ENCODE measurements at regions not wholly inside any gene's neighbourhood (a gene's known extent, or its start where the extent isn't known, plus 50 kb on each side); places are given as distances from the start of the nearest gene placed in this dataset.

GRCh38 chr18:46362533-46362932, 258.3 kb downstream of the HAUS1 start:
- FAIRE-seq = no peak

GRCh38 chr18:46364048-46364447, 259.9 kb downstream of the HAUS1 start:
- FAIRE-seq (no peak), DNase-seq (ENCODE audit: low read depth) (no peak)
- no peaks in the 10 kb centered on the region for H3K36me3 ChIP-seq (ENCODE audit: control insufficient read depth, insufficient read depth, low read length)
- H3K4me3 ChIP-seq (ENCODE audit: low read depth, low read length) = no peak overlapping the region
- no peaks in the 10 kb centered on the region for H3K27me3 ChIP-seq (ENCODE audit: control insufficient read depth, insufficient read depth, low read length)
- no peak for TF ChIP-seq CTCF (IDR thresholded peaks at IDR 0.05; ENCODE audit: insufficient read depth, low read length, severe bottlenecking)

More at GRCh38 chr18:46362533-46362932, 258.3 kb downstream of the HAUS1 start:
- DNase-seq (ENCODE audit: low read depth) = no peak
- Histone ChIP-seq H3K27me3 (ENCODE audit: control insufficient read depth, insufficient read depth, low read length) (no peaks in the 10 kb centered on the region), H3K36me3 (ENCODE audit: control insufficient read depth, insufficient read depth, low read length) (no peaks in the 10 kb centered on the region), H3K4me3 (ENCODE audit: low read depth, low read length) (no peak overlapping the region)
- no peak for TF ChIP-seq CTCF (IDR thresholded peaks at IDR 0.05; ENCODE audit: insufficient read depth, low read length, severe bottlenecking)

GRCh38 chr18:46366201-46366600, 262.0 kb downstream of the HAUS1 start:
- DNase-seq (ENCODE audit: low read depth) (no peak), FAIRE-seq (no peak)
- Histone ChIP-seq H3K27me3 (ENCODE audit: control insufficient read depth, insufficient read depth, low read length) (no peaks in the 10 kb centered on the region), H3K4me3 (ENCODE audit: low read depth, low read length) (no peak overlapping the region), H3K36me3 (ENCODE audit: control insufficient read depth, insufficient read depth, low read length) (no peaks in the 10 kb centered on the region)
- TF ChIP-seq CTCF (IDR thresholded peaks at IDR 0.05; ENCODE audit: insufficient read depth, low read length, severe bottlenecking) = no peak

GRCh38 chr18:46366751-46367376, 262.7 kb downstream of the HAUS1 start:
- no peak for TF ChIP-seq CTCF (IDR thresholded peaks at IDR 0.05; ENCODE audit: insufficient read depth, low read length, severe bottlenecking)
- Histone ChIP-seq H3K36me3 (ENCODE audit: control insufficient read depth, insufficient read depth, low read length) (no peaks in the 10 kb centered on the region), H3K4me3 (ENCODE audit: low read depth, low read length) (no peak overlapping the region), H3K27me3 (ENCODE audit: control insufficient read depth, insufficient read depth, low read length) (no peaks in the 10 kb centered on the region)
- FAIRE-seq (peak; percentile 23), DNase-seq (ENCODE audit: low read depth) (peak; percentile 20)

GRCh38 chr18:46369323-46369722, 265.1 kb downstream of the HAUS1 start:
- H3K36me3 ChIP-seq (ENCODE audit: control insufficient read depth, insufficient read depth, low read length) = no peaks in the 10 kb centered on the region
- TF ChIP-seq CTCF (IDR thresholded peaks at IDR 0.05; ENCODE audit: insufficient read depth, low read length, severe bottlenecking) = no peak
- H3K4me3 ChIP-seq (ENCODE audit: low read depth, low read length) = no peak overlapping the region
- FAIRE-seq (no peak), DNase-seq (ENCODE audit: low read depth) (no peak)
- H3K27me3 ChIP-seq (ENCODE audit: control insufficient read depth, insufficient read depth, low read length) = no peaks in the 10 kb centered on the region

- H3K4me3 ChIP-seq (ENCODE audit: low read depth, low read length) = no peak overlapping the region
- FAIRE-seq (no peak), DNase-seq (ENCODE audit: low read depth) (no peak)
- no peaks in the 10 kb centered on the region for H3K27me3 ChIP-seq (ENCODE audit: control insufficient read depth, insufficient read depth, low read length)
- H3K36me3 ChIP-seq (ENCODE audit: control insufficient read depth, insufficient read depth, low read length) = no peaks in the 10 kb centered on the region
- no peak for TF ChIP-seq CTCF (IDR thresholded peaks at IDR 0.05; ENCODE audit: insufficient read depth, low read length, severe bottlenecking)
Observed at GRCh38 chr18:46370898-46371297, 266.7 kb downstream of the HAUS1 start.
